ENCODE measurements at regions not wholly inside any gene's neighbourhood (a gene's known extent, or its start where the extent isn't known, plus 50 kb on each side); places are given as distances from the start of the nearest gene placed in this dataset.

DNA sequence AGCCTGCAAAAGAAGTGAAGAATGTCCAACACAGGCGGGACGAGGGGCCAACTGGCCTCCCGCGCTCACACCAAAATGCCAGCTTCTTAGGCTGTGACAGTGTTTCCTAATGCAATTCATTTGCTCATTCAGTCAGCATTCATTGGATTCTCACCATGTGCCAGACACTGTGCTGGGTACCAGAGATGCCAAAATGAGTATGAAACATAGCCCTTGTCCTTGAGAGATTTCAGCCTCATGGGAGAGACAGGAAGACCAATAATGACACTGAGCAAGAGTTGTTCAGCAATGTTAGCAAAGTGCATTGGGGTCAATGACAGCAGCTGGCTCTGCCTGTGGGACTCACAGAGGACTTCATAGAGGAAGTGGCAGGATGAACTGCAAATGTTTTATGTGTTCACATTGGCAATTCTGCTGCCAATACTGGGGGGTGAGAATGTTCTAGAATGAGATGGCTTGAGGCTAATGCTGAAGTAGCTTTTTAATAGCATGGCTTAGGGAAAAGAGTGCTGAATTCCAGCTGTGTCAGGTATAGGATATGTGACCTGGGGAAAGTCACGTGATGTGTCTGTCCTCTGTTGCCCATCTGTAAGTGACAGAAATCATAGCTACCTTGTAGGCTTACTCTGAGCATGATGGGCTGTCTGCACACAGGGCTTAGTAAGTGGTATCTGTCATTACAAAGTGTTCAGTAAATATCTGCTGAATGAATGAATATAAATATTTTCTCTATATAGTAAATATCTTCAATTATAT, 58.3 kb upstream of the KIF26B start:
- TF ChIP-seq, protein P1, sequence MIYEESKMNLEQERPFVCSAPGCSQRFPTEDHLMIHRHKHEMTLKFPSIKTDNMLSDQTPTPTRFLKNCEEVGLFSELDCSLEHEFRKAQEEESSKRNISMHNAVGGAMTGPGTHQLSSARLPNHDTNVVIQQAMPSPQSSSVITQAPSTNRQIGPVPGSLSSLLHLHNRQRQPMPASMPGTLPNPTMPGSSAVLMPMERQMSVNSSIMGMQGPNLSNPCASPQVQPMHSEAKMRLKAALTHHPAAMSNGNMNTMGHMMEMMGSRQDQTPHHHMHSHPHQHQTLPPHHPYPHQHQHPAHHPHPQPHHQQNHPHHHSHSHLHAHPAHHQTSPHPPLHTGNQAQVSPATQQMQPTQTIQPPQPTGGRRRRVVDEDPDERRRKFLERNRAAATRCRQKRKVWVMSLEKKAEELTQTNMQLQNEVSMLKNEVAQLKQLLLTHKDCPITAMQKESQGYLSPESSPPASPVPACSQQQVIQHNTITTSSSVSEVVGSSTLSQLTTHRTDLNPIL (CRISPR knock-in tag; IDR thresholded peaks at IDR 0.05; ENCODE audit: low read depth): no peak
- TF ChIP-seq CSDC2 (CRISPR knock-in tag; IDR thresholded peaks at IDR 0.05) (no peak), ZC3H10 (CRISPR knock-in tag; IDR thresholded peaks at IDR 0.05) (no peak)
- no peak for ATAC-seq

DNA sequence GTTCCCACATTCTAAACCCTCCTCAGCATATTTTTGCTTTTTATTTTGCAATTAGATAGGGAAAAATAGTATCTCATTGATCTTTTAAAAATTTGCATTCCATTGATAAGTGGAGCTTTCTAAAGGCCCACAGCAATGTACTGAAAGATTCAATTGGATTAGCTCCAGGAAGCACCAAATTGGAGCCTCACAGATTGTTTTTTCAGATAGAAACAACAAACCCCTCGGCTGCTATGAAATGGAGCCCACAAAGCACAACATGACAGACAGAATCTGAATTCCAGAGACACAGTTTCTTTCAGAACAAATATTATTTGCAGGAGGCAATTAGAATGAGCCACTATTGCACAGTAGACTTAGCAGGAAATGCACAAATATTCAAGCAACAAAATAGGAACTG, 58.9 kb upstream of the KIF26B start:
- TF ChIP-seq CSDC2 (CRISPR knock-in tag; IDR thresholded peaks at IDR 0.05): no peak
- no peak for TF ChIP-seq ZNF8 (CRISPR knock-in tag; IDR thresholded peaks at IDR 0.05)
- no peak for TF ChIP-seq BACH2 (CRISPR knock-in tag; IDR thresholded peaks at IDR 0.05; ENCODE audit: borderline replicate concordance)
- TF ChIP-seq ZNF70 (CRISPR knock-in tag; IDR thresholded peaks at IDR 0.05): no peak
- no peak for TF ChIP-seq ZNF565 (CRISPR knock-in tag; conservative IDR thresholded peaks at IDR 0.05; ENCODE audit: low read depth)
- no peak for ATAC-seq

- no peak for TF ChIP-seq ISL1 (CRISPR knock-in tag; IDR thresholded peaks at IDR 0.05)
- TF ChIP-seq, protein P2, sequence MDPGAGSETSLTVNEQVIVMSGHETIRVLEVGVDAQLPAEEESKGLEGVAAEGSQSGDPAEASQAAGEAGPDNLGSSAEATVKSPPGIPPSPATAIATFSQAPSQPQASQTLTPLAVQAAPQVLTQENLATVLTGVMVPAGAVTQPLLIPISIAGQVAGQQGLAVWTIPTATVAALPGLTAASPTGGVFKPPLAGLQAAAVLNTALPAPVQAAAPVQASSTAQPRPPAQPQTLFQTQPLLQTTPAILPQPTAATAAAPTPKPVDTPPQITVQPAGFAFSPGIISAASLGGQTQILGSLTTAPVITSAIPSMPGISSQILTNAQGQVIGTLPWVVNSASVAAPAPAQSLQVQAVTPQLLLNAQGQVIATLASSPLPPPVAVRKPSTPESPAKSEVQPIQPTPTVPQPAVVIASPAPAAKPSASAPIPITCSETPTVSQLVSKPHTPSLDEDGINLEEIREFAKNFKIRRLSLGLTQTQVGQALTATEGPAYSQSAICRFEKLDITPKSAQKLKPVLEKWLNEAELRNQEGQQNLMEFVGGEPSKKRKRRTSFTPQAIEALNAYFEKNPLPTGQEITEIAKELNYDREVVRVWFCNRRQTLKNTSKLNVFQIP (CRISPR knock-in tag; IDR thresholded peaks at IDR 0.05; ENCODE audit: borderline replicate concordance, low read depth): no peak
- TF ChIP-seq ZNF70 (CRISPR knock-in tag; IDR thresholded peaks at IDR 0.05): no peak
- no peak for ATAC-seq
Observed at GRCh38 chr1:245094954-245095353, 59.8 kb upstream of the KIF26B start.

GRCh38 chr1:245094092-245094491, 60.7 kb upstream of the KIF26B start:
- no peak for ATAC-seq
- TF ChIP-seq ZC3H10 (CRISPR knock-in tag; IDR thresholded peaks at IDR 0.05) (no peak), ARNTL (CRISPR knock-in tag; IDR thresholded peaks at IDR 0.05; ENCODE audit: borderline replicate concordance, low read depth) (no peak), GLIS3 (CRISPR knock-in tag; IDR thresholded peaks at IDR 0.05) (no peak), TOX (CRISPR knock-in tag; IDR thresholded peaks at IDR 0.05; ENCODE audit: borderline replicate concordance) (no peak)
- TF ChIP-seq, protein P3, sequence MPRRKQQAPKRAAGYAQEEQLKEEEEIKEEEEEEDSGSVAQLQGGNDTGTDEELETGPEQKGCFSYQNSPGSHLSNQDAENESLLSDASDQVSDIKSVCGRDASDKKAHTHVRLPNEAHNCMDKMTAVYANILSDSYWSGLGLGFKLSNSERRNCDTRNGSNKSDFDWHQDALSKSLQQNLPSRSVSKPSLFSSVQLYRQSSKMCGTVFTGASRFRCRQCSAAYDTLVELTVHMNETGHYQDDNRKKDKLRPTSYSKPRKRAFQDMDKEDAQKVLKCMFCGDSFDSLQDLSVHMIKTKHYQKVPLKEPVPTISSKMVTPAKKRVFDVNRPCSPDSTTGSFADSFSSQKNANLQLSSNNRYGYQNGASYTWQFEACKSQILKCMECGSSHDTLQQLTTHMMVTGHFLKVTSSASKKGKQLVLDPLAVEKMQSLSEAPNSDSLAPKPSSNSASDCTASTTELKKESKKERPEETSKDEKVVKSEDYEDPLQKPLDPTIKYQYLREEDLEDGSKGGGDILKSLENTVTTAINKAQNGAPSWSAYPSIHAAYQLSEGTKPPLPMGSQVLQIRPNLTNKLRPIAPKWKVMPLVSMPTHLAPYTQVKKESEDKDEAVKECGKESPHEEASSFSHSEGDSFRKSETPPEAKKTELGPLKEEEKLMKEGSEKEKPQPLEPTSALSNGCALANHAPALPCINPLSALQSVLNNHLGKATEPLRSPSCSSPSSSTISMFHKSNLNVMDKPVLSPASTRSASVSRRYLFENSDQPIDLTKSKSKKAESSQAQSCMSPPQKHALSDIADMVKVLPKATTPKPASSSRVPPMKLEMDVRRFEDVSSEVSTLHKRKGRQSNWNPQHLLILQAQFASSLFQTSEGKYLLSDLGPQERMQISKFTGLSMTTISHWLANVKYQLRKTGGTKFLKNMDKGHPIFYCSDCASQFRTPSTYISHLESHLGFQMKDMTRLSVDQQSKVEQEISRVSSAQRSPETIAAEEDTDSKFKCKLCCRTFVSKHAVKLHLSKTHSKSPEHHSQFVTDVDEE (CRISPR knock-in tag; IDR thresholded peaks at IDR 0.05): no peak

- no peak for TF ChIP-seq SNAI2 (CRISPR knock-in tag; IDR thresholded peaks at IDR 0.05)
- TF ChIP-seq ARNTL (CRISPR knock-in tag; IDR thresholded peaks at IDR 0.05; ENCODE audit: borderline replicate concordance, low read depth): no peak
- TF ChIP-seq, protein P1 (CRISPR knock-in tag; IDR thresholded peaks at IDR 0.05; ENCODE audit: low read depth): no peak
- no peak for TF ChIP-seq RARB (CRISPR knock-in tag; IDR thresholded peaks at IDR 0.05)
- TF ChIP-seq ZFP30 (CRISPR knock-in tag; IDR thresholded peaks at IDR 0.05): no peak
- TF ChIP-seq TOX (CRISPR knock-in tag; IDR thresholded peaks at IDR 0.05; ENCODE audit: borderline replicate concordance): no peak
- no peak for TF ChIP-seq BACH2 (CRISPR knock-in tag; IDR thresholded peaks at IDR 0.05; ENCODE audit: borderline replicate concordance)
- TF ChIP-seq ESRRG (CRISPR knock-in tag; IDR thresholded peaks at IDR 0.05): no peak
- TF ChIP-seq, protein P3 (CRISPR knock-in tag; IDR thresholded peaks at IDR 0.05): no peak
- ATAC-seq: no peak
Observed at GRCh38 chr1:245092638-245092976, 62.2 kb upstream of the KIF26B start.

Data from SK-N-SH treated with all-trans-retinoic acid at 6 μM for 48 hours (cell line).